ENCODE measurements at regions not wholly inside any gene's neighbourhood (a gene's known extent, or its start where the extent isn't known, plus 50 kb on each side); places are given as distances from the start of the nearest gene placed in this dataset.
"Not testable (repeated sequence)": the region's sequence is repeated elsewhere in the genome, so short reads cannot be mapped to it uniquely, and the experiment has no call there.

DNA sequence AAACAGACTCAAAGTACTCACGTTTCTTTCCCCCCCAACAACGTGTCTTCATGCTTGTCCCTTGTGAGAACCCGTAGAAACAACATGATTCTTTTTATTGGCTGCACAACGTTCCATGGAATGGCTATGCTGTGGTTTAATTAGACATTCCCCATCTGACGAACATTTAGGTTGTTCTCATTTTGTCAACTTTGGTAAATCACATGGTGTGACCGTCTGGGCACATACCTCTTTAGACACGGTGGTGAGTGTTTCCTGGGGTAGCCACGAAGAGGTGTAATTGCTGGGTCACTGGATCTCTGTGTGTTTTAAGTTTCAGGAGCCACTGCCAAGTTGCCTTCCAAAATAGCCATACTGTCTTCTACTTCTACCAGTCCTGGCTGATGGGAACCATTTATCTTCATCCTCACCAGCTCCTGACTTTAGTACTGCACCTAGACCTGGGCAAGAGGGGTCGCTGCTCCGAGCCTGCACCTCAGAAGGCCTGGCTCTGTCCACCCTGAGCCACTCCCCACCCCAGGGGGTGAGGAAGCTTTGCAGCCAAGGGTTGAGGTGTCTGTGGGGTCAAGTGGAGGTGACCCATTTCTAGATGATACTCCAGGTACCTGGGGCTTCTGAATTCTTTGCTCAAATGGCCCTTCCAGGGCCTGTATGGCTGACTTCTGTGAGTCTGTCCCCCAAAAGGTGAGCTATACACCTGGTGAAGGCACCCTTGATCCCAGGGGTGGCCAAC is 84.7 kb downstream of the IRX5 start:
- no peak for DNase-seq (ENCODE audit: extremely low read depth, low read depth)

DNA sequence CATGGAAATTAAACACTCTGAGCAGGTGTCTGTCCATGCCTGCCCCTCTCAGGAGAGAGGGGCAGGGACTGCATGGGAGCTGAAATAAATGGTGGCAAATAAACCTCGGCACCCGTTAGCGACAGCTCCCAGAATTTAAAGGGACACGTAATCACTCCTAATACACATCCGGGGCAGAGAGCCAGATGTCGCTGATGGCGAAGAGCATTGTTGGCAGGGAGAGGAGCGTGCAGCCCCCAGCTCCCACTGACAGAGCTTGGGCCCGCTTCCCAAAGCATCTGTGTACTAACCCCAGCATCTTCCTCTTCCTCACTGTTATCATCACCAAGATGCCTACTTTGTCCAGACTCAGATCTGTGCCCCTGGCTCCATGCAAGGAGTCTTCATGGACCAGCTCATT is 85.8 kb downstream of the IRX5 start:
- no peak for DNase-seq (ENCODE audit: extremely low read depth, low read depth)

GRCh38 chr16:55017321-55017720 is 86.7 kb downstream of the IRX5 start:
- no peak for DNase-seq (ENCODE audit: extremely low read depth, low read depth)

- DNase-seq (ENCODE audit: extremely low read depth, low read depth), result no peak
Measured at GRCh38 chr16:55018881-55019280, 88.2 kb downstream of the IRX5 start.

DNA sequence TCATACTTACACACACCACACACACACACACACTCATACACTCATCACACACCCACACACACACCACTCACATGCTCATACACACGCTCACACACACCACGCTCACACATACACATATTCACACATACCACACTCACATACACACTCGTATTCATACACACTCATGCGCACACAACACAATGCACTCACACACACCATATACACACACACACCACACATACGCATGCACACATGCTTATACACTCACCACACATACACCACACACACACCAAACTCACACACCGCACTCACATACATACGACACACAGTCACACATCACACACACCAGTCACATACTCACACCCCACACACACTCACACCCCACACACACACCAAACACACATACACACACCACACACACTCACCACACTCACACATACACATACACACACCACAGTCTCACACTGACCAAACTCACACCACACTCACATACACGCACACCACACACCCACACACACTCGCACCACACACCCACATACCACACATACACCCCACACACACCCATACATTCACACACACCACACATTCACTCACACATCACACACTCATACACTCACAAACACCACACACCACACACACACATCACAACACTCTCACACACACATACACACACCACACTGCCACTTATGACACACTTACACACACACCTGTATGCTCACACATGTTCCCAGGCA is 88.9 kb downstream of the IRX5 start:
- DNase-seq (ENCODE audit: extremely low read depth, low read depth), result no peak

DNA sequence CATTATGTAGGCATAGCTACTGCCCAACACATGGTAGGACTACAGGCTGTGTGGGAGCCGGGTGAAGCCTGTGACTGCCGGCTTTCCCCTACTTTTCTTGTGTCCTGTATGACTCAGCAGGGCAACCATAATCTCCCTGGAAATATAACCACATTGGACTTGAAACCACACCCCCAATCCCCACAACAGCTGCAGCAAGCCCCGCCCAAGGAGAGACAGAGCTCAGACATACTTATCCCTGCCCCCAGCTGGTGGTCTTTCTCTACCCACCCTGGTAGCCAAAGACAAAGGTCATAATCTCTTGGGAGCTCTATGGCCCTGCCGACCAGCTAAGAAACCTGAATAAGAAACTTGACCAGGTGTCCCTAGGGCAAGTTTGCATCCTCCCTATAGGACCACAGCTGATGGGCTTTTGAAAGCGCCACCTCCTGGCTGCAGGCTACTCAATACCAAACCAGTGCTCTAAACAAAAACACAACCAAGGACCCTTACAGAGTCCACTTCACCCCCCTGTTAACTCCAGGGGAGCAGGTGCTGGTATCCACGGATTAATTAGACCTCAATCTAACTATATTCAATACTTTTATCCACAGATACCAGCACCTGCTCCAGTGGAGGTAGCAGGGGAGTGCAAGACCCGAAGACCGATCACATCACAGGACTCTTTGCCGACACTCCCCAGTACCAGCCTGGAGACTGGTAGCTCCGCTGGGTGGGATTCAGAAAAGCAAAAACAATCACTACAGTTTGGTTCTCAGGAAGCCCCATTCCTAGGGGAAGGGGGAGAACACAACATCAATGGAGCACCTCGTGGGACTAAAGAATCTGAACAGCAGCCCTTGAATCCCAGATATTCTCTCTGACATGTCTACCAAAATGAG is 91.2 kb downstream of the IRX5 start:
- peak; percentile 54 for DNase-seq (ENCODE audit: extremely low read depth, low read depth)

DNA sequence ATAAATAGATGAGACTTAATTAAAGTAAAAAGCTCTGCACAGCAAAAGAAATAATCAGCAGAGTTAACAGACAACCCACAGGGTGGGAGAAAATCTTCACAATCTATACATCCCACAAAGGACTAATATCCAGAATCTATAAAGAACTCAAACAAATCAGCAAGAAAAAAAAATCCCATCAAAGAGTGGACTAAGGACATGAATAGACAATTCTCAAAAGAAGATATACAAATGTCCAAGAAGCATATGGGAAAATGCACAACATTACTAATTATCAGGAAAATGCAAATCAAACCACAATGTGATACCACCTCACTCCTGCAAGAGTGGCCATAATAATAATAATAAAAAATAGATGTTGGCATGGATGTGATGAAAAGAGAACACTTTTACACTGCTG is 96.6 kb downstream of the IRX5 start:
- not testable (repeated sequence) for DNase-seq (ENCODE audit: extremely low read depth, low read depth)

GRCh38 chr16:55029509-55029908 is 98.8 kb downstream of the IRX5 start:
- no peak for DNase-seq (ENCODE audit: extremely low read depth, low read depth)

DNA sequence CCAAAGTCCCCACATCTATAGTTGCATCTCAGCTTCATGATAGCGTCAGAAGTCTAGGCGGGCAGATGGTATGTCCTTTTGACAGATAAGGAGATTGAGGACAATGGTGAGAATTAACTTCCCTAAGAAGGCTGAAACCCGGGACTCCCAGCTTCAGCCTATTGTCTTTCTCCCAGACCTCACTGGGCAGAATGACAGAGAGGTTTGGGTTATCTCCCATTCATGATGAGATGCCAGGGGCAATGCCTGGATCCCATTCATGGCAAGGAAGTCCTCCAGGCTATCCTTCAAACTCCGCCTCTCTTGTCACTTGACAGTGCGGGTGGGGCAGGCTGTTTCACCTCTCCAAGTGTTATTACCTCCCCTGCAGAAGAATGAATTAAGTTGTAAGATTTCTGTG is 100.3 kb downstream of the IRX5 start:
- no peak for DNase-seq (ENCODE audit: extremely low read depth, low read depth)

DNA sequence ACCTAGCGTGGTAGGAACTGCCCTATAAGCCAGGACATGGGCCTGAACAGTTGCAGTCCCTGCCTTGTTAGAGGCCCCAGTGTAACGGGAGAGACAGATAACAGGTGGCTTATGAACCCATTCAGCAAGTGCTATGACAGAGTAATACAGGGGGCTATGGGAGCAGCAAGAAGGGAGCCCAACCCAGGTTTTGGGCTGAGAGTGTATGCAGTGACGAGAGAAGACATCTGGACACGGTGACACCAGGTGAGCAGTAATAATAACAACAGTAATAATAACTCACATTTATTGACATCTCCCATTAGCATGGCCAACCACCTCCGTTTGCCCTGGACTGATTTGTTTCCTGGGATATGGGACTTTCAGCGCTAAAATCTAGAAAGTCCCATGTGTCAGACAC is 100.8 kb downstream of the IRX5 start:
- no peak for DNase-seq (ENCODE audit: extremely low read depth, low read depth)

DNA sequence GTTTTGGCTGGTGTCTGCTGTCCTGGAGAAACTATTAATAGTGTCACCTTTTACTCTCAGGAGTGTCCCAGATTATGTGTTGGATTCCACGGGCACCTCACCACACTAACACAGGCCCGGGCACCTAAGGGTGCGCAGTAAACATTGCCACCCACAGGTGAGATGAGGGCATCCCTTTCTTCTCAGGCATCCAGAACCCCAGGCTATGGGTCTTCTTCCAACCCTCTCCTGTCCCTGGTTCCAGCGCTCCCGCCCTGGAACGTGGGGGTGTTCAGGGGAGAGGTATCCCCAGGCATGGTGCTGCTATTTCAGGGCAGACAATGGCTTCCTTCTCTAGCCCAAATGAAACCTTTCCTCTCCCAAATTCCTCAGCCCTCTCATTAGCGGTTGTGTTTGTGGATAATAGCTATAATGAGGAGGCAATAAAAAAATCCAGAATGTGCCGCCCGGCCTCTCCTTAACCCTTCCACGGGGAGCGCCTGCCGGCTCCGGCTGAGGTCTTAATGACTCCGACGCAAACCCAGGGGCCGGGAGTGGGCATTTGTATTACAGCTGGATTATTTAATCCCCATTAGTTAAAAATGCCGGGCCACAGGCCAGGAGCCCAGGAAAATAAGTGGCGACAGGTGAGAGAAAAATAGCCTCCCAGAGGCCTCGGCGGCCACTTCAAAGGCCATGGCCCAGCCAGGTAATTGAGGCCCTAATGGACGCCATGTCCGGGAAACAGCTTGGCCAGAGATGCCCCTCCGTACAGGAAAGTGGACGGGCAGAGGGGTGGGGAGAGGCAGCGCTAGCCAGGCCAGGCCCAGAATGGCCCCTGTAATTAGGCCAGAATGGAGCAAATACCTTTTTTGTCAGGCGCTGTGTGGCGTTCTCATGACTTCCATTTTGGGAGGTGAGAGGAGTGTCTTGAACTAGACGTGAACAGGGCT is 102.8 kb downstream of the IRX5 start:
- DNase-seq (ENCODE audit: extremely low read depth, low read depth), result no peak

GRCh38 chr16:55035029-55035428 is 104.4 kb downstream of the IRX5 start:
- DNase-seq (ENCODE audit: extremely low read depth, low read depth), result peak; percentile 24

GRCh38 chr16:55035956-55036355 is 105.3 kb downstream of the IRX5 start:
- no peak for DNase-seq (ENCODE audit: extremely low read depth, low read depth)

DNA sequence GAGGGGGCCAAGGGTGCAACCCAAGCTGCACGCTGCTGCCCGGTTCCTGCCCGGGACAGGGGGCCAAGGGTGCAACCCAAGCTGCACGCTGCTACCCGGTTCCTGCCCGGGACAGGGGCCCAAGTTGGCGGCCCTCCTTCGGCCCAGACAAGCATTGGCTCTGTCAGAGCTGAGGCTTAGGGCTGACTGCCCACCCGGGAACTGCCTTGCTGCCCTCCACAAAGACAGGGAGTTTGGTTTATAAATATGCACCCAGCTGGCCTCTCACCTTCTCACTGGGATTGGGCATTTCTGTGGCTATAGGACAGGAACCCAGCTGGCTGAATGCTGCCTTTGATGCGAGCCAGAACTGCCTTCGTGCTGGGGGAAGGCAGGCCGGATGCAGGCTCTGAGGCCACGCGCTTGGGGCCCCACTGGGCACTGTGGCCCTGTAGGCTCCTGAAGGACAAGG is 105.7 kb downstream of the IRX5 start:
- no peak for DNase-seq (ENCODE audit: extremely low read depth, low read depth)

- DNase-seq (ENCODE audit: extremely low read depth, low read depth), result no peak
Measured at GRCh38 chr16:55037046-55037445, 106.4 kb downstream of the IRX5 start.

GRCh38 chr16:55037966-55038365 is 107.3 kb downstream of the IRX5 start:
- no peak for DNase-seq (ENCODE audit: extremely low read depth, low read depth)

GRCh38 chr16:55039042-55039441 is 108.4 kb downstream of the IRX5 start:
- DNase-seq (ENCODE audit: extremely low read depth, low read depth), result no peak

- no peak for DNase-seq (ENCODE audit: extremely low read depth, low read depth)
Measured at GRCh38 chr16:55039511-55039910, 108.8 kb downstream of the IRX5 start.

DNA sequence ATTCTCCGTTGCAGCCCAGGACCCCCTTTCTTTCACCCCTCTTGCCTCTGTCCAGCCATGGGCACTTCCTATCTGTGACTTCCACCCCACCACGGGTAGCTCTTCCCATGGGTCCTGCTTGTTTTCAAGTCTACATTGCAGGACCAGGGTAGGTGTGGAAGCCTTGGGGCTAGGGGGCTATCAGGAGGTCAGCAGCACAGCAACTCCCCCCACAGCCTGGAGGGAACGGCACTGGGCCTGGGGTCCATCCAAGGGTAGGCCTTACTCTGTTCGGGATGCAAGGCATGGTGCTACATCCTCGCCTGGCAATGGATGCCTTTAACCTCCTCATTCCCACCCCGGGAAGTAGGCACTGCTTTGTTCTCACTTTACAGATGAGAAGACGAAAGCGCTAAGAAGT is 109.3 kb downstream of the IRX5 start:
- DNase-seq (ENCODE audit: extremely low read depth, low read depth), result no peak

GRCh38 chr16:55040366-55041086 is 109.9 kb downstream of the IRX5 start:
- DNase-seq (ENCODE audit: extremely low read depth, low read depth), result no peak

Data from NCI-H460 (cell line).